H9 (cell line): ENCODE measurements at regions not wholly inside any gene's neighbourhood (a gene's known extent, or its start where the extent isn't known, plus 50 kb on each side); places are given as distances from the start of the nearest gene placed in this dataset.

Experiments used
- DNase-seq: peaks from one replicate; pipeline ENCODE4 v3.0.0-alpha.2; 2017
- H2AFZ ChIP-seq: one replicate; pipeline ENCODE4 v1.6.1; 2013; ENCODE audit warnings: mild to moderate bottlenecking, low read length, control low read depth, moderate library complexity
- H2AK5ac ChIP-seq: 2 replicates; pipeline ENCODE4 v1.6.1; 2013; ENCODE audit warnings: low read length, control low read depth, mixed read lengths; ENCODE audit not compliant: insufficient read length
- H2BK120ac ChIP-seq: one replicate; pipeline ENCODE4 v1.6.1; 2013; ENCODE audit warnings: low read depth, mild to moderate bottlenecking, low read length, control low read depth, inconsistent platforms; ENCODE audit not compliant: poor library complexity, severe bottlenecking
- H2BK12ac ChIP-seq: 2 replicates; pipeline ENCODE4 v1.6.1; 2013; ENCODE audit warnings: low read length, control low read depth, mixed read lengths, low read depth; ENCODE audit not compliant: insufficient read length
- H2BK15ac ChIP-seq: 2 replicates; pipeline ENCODE4 v1.6.1; 2013; ENCODE audit warnings: low read depth, low read length, control low read depth
- H2BK20ac ChIP-seq: one replicate; pipeline ENCODE4 v1.6.1; 2013; ENCODE audit warnings: low read depth, mild to moderate bottlenecking, low read length, control low read depth, inconsistent platforms; ENCODE audit not compliant: poor library complexity, severe bottlenecking
- H2BK5ac ChIP-seq: 2 replicates; pipeline ENCODE4 v1.6.1; 2013; ENCODE audit warnings: low read length, control low read depth, mixed read lengths; ENCODE audit not compliant: insufficient read length
- H3K14ac ChIP-seq: 2 replicates; pipeline ENCODE4 v1.6.1; 2013; ENCODE audit warnings: low read length, control low read depth; ENCODE audit not compliant: insufficient read depth
- H3K18ac ChIP-seq: 2 replicates; pipeline ENCODE4 v1.6.1; 2013; ENCODE audit warnings: low read depth, mild to moderate bottlenecking, mixed read lengths, low read length, control low read depth; ENCODE audit not compliant: insufficient read length
- H3K23ac ChIP-seq: 2 replicates; pipeline ENCODE4 v1.6.1; 2013; ENCODE audit warnings: low read length, control low read depth, mixed read lengths, low read depth; ENCODE audit not compliant: insufficient read length
- H3K23me2 ChIP-seq: 2 replicates; pipeline ENCODE4 v1.6.1; 2013; ENCODE audit warnings: low read depth, mild to moderate bottlenecking, mixed read lengths, low read length, control low read depth; ENCODE audit not compliant: insufficient read length, poor library complexity, severe bottlenecking
- H3K27ac ChIP-seq: 2 replicates; pipeline ENCODE4 v1.5.1; 2013; ENCODE audit warnings: low read length, control low read depth, mixed read lengths, low read depth; ENCODE audit not compliant: insufficient read length
- H3K27me3 ChIP-seq: 2 replicates; pipeline ENCODE4 v1.6.1; 2013; ENCODE audit warnings: low read length, control low read depth, inconsistent platforms; ENCODE audit not compliant: insufficient read depth
- H3K4ac ChIP-seq: 2 replicates; pipeline ENCODE4 v1.6.1; 2013; ENCODE audit warnings: low read depth, mild to moderate bottlenecking, control low read depth, inconsistent platforms, low read length, moderate library complexity
- H3K4me1 ChIP-seq: 2 replicates; pipeline ENCODE4 v1.6.1; 2013; ENCODE audit warnings: low read length, control low read depth, inconsistent platforms; ENCODE audit not compliant: insufficient read depth
- H3K4me2 ChIP-seq: 2 replicates; pipeline ENCODE4 v1.6.1; 2013; ENCODE audit warnings: low read length, control low read depth, mixed read lengths; ENCODE audit not compliant: insufficient read length, insufficient read depth
- H3K56ac ChIP-seq: 2 replicates; pipeline ENCODE4 v1.6.1; 2013; ENCODE audit warnings: low read depth, mild to moderate bottlenecking, mixed read lengths, low read length, control low read depth; ENCODE audit not compliant: insufficient read length
- H3K79me1 ChIP-seq: 2 replicates; pipeline ENCODE4 v1.6.1; 2013; ENCODE audit warnings: low read depth, mild to moderate bottlenecking, moderate library complexity, low read length, control low read depth, inconsistent platforms; ENCODE audit not compliant: insufficient read depth, poor library complexity, severe bottlenecking
- H3K79me2 ChIP-seq: 2 replicates; pipeline ENCODE4 v1.6.1; 2013; ENCODE audit warnings: low read length, control low read depth, inconsistent platforms; ENCODE audit not compliant: insufficient read depth
- H3K9ac ChIP-seq: 2 replicates; pipeline ENCODE4 v1.6.1; 2013; ENCODE audit warnings: low read length, control low read depth, mixed read lengths; ENCODE audit not compliant: insufficient read length; ENCODE audit errors: extremely low read depth
- H3K9me3 ChIP-seq: one replicate; pipeline ENCODE4 v1.6.1; 2013; ENCODE audit warnings: low read depth, low read length, inconsistent platforms; ENCODE audit not compliant: control insufficient read depth
- H3T11ph ChIP-seq: one replicate; pipeline ENCODE4 v1.6.1; 2013; ENCODE audit warnings: mild to moderate bottlenecking, low read length, control low read depth, inconsistent platforms
- H4K20me1 ChIP-seq: one replicate; pipeline ENCODE4 v1.6.1; 2013; ENCODE audit not compliant: control insufficient read depth, insufficient read length, insufficient read depth
- H4K5ac ChIP-seq: 2 replicates; pipeline ENCODE4 v1.6.1; 2013; ENCODE audit warnings: low read depth, mild to moderate bottlenecking, mixed read lengths, low read length, control low read depth; ENCODE audit not compliant: insufficient read length
- H4K8ac ChIP-seq: replicated peaks from 2 replicates; pipeline ENCODE4 v1.6.1; 2013; ENCODE audit warnings: low read length, control low read depth, mixed read lengths, low read depth; ENCODE audit not compliant: insufficient read length
- H4K91ac ChIP-seq: 2 replicates; pipeline ENCODE4 v1.6.1; 2013; ENCODE audit warnings: low read depth, mild to moderate bottlenecking, moderate library complexity, mixed read lengths, low read length, control low read depth; ENCODE audit not compliant: insufficient read length
- H3K27ac Mint-ChIP-seq, 3 experiments: 2 replicates in 2 of 3; 3 replicates in 1 of 3; pipeline ENCODE4 v1.8.0; 2020 to 2021; ENCODE audit warnings: mixed read lengths in 3 of 3, mild to moderate bottlenecking in 1 of 3, moderate library complexity in 1 of 3
- H3K27me3 Mint-ChIP-seq: 2 replicates; pipeline ENCODE4 v1.8.0; 2021; ENCODE audit warnings: low read depth, mild to moderate bottlenecking, moderate library complexity, mixed read lengths
- H3K36me3 Mint-ChIP-seq, 3 experiments: 2 replicates in 2 of 3; 3 replicates in 1 of 3; pipeline ENCODE4 v1.8.0; 2020 to 2021; ENCODE audit warnings: low read depth in 3 of 3, mixed read lengths in 3 of 3; ENCODE audit not compliant: insufficient read depth in 1 of 3
- H3K4me1 Mint-ChIP-seq, 2 experiments: 2 replicates each; pipeline ENCODE4 v1.8.0; 2020; ENCODE audit warnings: mixed read lengths in 2 of 2
- H3K4me3 Mint-ChIP-seq, 2 experiments: 2 replicates in 1 of 2; 3 replicates in 1 of 2; pipeline ENCODE4 v1.8.0; 2020 to 2021; ENCODE audit warnings: mild to moderate bottlenecking in 2 of 2, mixed read lengths in 2 of 2, moderate library complexity in 1 of 2
- H3K9me3 Mint-ChIP-seq, 2 experiments: 2 replicates in 1 of 2; 3 replicates in 1 of 2; pipeline ENCODE4 v1.8.0; 2020; ENCODE audit warnings: mild to moderate bottlenecking in 2 of 2, mixed read lengths in 2 of 2, moderate library complexity in 1 of 2
- WGBS: extraction: QIAGEN DNeasy Blood & Tissue Kit; methylation state at CpG from one replicate; pipeline ENCODE4 v1.1.7; 2013; ENCODE audit warnings: missing lambda C conversion rate, low lambda C conversion rate, mixed read lengths; ENCODE audit not compliant: insufficient read length; ENCODE audit errors: extremely low coverage; 5-methylcytosine and 5-hydroxymethylcytosine counted together
- TF ChIP-seq, protein P1 (sequence below): fragments of 200-600 bp; sonication (generic); conservative IDR thresholded peaks from 3 replicates; pipeline ENCODE4 v1.8.0; 2021; ENCODE audit warnings: antibody characterized with exemption, mild to moderate bottlenecking

DNA sequence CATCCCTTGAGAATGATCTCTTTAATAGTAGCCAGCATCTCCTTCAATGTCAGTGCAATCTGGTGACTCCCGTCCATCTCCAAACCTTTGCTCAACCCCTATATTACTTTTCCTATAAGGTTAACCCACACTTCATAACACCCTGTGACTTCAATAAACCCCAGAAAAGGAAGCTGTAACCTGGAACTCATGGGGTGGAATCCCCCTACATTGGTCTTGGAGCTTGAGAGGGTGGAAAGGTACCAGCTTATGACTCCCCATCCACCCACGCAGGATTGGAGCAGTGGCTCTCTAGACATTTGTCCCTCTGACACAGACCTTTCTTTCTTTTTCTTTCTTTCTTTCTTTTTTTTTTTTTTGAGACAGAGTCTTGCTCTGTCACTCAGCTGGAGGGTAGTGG lies 54.7 kb upstream of the ZFR start:
- H3K27me3 Mint-ChIP-seq: peaks cover 77% of the 10 kb centered on the region
- Histone ChIP-seq H3K23ac (no peak overlapping the region), H2BK120ac (no peak overlapping the region), H3K9me3 (no peaks in the 10 kb centered on the region), H2BK12ac (no peak overlapping the region), H2AFZ (no peak overlapping the region), H2AK5ac (no peak overlapping the region), H3K18ac (no peak overlapping the region), H2BK5ac (no peak overlapping the region), H2BK15ac (no peak overlapping the region), H3K14ac (no peak overlapping the region), H3K23me2 (peaks cover 2% of the 10 kb centered on the region), H4K5ac (no peak overlapping the region), H2BK20ac (no peak overlapping the region), H3K79me2 (no peaks in the 10 kb centered on the region), H3K56ac (no peak overlapping the region), H4K8ac (no peak overlapping the region), H3K4me1 (peaks cover 4% of the 10 kb centered on the region), H3K79me1 (no peaks in the 10 kb centered on the region), H3K9ac (no peak overlapping the region), H3K4me2 (no peak overlapping the region), H3K4ac (no peak overlapping the region), H4K20me1 (no peaks in the 10 kb centered on the region), H3T11ph (no peak overlapping the region), H4K91ac (no peak overlapping the region), H3K27me3 (peaks cover 11% of the 10 kb centered on the region; the same call in 1 of the 2 replicates), H3K27ac (no peak overlapping the region)
- H3K4me3 Mint-ChIP-seq: no peak overlapping the region
- TF ChIP-seq, protein P1, sequence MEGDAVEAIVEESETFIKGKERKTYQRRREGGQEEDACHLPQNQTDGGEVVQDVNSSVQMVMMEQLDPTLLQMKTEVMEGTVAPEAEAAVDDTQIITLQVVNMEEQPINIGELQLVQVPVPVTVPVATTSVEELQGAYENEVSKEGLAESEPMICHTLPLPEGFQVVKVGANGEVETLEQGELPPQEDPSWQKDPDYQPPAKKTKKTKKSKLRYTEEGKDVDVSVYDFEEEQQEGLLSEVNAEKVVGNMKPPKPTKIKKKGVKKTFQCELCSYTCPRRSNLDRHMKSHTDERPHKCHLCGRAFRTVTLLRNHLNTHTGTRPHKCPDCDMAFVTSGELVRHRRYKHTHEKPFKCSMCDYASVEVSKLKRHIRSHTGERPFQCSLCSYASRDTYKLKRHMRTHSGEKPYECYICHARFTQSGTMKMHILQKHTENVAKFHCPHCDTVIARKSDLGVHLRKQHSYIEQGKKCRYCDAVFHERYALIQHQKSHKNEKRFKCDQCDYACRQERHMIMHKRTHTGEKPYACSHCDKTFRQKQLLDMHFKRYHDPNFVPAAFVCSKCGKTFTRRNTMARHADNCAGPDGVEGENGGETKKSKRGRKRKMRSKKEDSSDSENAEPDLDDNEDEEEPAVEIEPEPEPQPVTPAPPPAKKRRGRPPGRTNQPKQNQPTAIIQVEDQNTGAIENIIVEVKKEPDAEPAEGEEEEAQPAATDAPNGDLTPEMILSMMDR: no peak
- no peaks in the 10 kb centered on the region; a peak in 1 of 7 replicates for H3K36me3 Mint-ChIP-seq
- no peak for DNase-seq
- peaks cover 29 to 34% of the 10 kb centered on the region in 2 experiments for H3K4me1 Mint-ChIP-seq
- H3K27ac Mint-ChIP-seq: peak overlapping the region in 1 of 3 experiments; percentile 33; a peak in 1 of 7 replicates
- no peaks in the 10 kb centered on the region; a peak in 1 of 5 replicates for H3K9me3 Mint-ChIP-seq
- no CpG with 5 or more reads among the region's 2 CpGs for whole genome bisulfite sequencing
